Hepatocyte (in vitro differentiated cells): ENCODE measurements at regions not wholly inside any gene's neighbourhood (a gene's known extent, or its start where the extent isn't known, plus 50 kb on each side); places are given as distances from the start of the nearest gene placed in this dataset.

Experiments
- EZH2 ChIP-seq: fragments of 200-600 bp; sonication (generic); IDR thresholded peaks from 2 replicates; pipeline ENCODE4 v1.6.1; 2016; ENCODE audit warnings: antibody characterized with exemption, mild to moderate bottlenecking, borderline replicate concordance
- TF ChIP-seq, protein P1 (sequence below): fragments of 200-600 bp; sonication (generic); IDR thresholded peaks from 2 replicates; pipeline ENCODE4 v1.5.1; 2016; ENCODE audit warnings: antibody characterized with exemption, mild to moderate bottlenecking; ENCODE audit not compliant: poor library complexity

DNA sequence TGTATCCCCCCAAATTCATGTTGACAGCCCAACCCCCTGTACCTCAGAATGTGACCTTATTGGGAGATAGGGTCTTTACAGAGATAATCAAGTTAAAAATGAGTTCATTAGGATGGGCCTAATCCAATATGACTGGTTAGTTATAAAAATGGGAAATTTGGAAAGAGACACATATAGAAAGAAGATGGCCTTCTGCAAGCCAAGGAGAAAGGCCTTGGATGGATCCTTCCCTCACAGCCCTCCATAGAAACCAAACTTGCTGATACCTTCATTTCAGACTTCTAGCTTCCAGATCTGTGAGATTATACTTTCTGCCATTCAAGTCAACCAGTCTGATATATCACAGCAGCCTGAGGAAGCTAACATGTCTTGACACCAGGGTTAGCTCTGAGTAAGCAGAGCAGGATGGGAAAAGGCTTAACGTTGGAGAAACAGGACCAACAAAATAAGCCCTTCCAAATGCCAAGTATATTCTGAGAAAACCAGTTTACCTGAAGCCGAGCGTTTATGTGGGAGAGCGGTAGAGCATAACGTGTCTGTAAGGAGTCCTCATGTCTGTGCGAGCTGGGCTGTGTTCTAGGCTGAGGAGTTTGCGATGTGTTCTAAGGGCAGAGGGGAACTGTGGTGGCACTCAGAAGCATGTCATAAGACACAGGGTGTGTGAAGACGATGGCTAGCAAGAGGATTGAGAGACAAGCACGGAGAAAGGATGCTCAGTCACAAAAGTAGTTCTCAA lies 206.1 kb downstream of the PIK3R1 start:
- TF ChIP-seq EZH2, result no peak
- TF ChIP-seq, protein P1, sequence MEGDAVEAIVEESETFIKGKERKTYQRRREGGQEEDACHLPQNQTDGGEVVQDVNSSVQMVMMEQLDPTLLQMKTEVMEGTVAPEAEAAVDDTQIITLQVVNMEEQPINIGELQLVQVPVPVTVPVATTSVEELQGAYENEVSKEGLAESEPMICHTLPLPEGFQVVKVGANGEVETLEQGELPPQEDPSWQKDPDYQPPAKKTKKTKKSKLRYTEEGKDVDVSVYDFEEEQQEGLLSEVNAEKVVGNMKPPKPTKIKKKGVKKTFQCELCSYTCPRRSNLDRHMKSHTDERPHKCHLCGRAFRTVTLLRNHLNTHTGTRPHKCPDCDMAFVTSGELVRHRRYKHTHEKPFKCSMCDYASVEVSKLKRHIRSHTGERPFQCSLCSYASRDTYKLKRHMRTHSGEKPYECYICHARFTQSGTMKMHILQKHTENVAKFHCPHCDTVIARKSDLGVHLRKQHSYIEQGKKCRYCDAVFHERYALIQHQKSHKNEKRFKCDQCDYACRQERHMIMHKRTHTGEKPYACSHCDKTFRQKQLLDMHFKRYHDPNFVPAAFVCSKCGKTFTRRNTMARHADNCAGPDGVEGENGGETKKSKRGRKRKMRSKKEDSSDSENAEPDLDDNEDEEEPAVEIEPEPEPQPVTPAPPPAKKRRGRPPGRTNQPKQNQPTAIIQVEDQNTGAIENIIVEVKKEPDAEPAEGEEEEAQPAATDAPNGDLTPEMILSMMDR, result no peak
